Body of pancreas (tissue), 4 donors: ENCODE measurements at regions not wholly inside any gene's neighbourhood (a gene's known extent, or its start where the extent isn't known, plus 50 kb on each side); places are given as distances from the start of the nearest gene placed in this dataset.
"Not testable (repeated sequence)": the region's sequence is repeated elsewhere in the genome, so short reads cannot be mapped to it uniquely, and the experiment has no call there.

Source experiments
- CTCF ChIP-seq, 7 experiments: fragments of 450-650 bp in 4 of 7; fragments of 200-600 bp in 3 of 7; sonication (generic) in 3 of 7; IDR thresholded peaks; one replicate each; pipeline ENCODE4 v1.5.1; 2016 to 2019; ENCODE audit warnings: antibody characterized with exemption in 7 of 7
- POLR2A ChIP-seq, 3 donors: fragments of 450-650 bp; IDR thresholded peaks; one replicate each; pipeline ENCODE4 v1.6.1; 2016; ENCODE audit warnings: antibody characterized with exemption in 3 of 3, mild to moderate bottlenecking in 2 of 3

- TF ChIP-seq CTCF, POLR2A (IDR thresholded peaks at IDR 0.05): not testable (repeated sequence)
Measured at GRCh38 chr15:20259559-20260190, 281.9 kb downstream of the GOLGA6L6 start.
